HL-60 (cell line): ENCODE measurements at regions not wholly inside any gene's neighbourhood (a gene's known extent, or its start where the extent isn't known, plus 50 kb on each side); places are given as distances from the start of the nearest gene placed in this dataset.

ENCODE experiments used
- DNase-seq, 2 experiments: peaks; one replicate each; pipeline ENCODE4 v3.0.0-alpha.2; 2010 to 2020; ENCODE audit warnings: low read depth in 1 of 2, low spot score in 1 of 2
- H3K27ac ChIP-seq: fragments of 250-450 bp; sonication (Bioruptor Pico); replicated peaks from 2 replicates; pipeline ENCODE4 v1.5.1; 2020; ENCODE audit warnings: mild to moderate bottlenecking, moderate library complexity
- H3K27me3 ChIP-seq: fragments of 250-450 bp; sonication (Bioruptor Pico); 2 replicates; pipeline ENCODE4 v1.5.1; 2021; ENCODE audit warnings: mild to moderate bottlenecking, moderate library complexity; ENCODE audit not compliant: insufficient read depth, poor library complexity, severe bottlenecking
- H3K4me3 ChIP-seq: replicated peaks from 2 replicates; pipeline ENCODE4 v1.5.1; 2011; ENCODE audit warnings: mild to moderate bottlenecking, control low read depth, low read length; ENCODE audit not compliant: insufficient read depth
- CTCF ChIP-seq: IDR thresholded peaks from one replicate; pipeline ENCODE4 v1.5.1; 2011; ENCODE audit warnings: low read length, control low read depth, inconsistent platforms; ENCODE audit not compliant: insufficient read depth
- GABPA ChIP-seq: IDR thresholded peaks from 2 replicates; pipeline ENCODE4 v1.6.1; 2012; ENCODE audit warnings: low read depth
- POLR2AphosphoS5 ChIP-seq: IDR thresholded peaks from 2 replicates; pipeline ENCODE4 v1.6.1; 2012; ENCODE audit warnings: low read depth
- REST ChIP-seq: IDR thresholded peaks from 2 replicates; pipeline ENCODE4 v1.6.1; 2012; ENCODE audit warnings: low read depth; ENCODE audit not compliant: insufficient replicate concordance
- SPI1 ChIP-seq: IDR thresholded peaks from 2 replicates; pipeline ENCODE4 v1.6.1; 2012; ENCODE audit warnings: low read depth, mild to moderate bottlenecking, borderline replicate concordance

- Histone ChIP-seq H3K4me3 (no peak overlapping the region), H3K27me3 (no peaks in the 10 kb centered on the region), H3K27ac (no peak overlapping the region)
- no peak for DNase-seq
- TF ChIP-seq SPI1 (no peak), REST (no peak), GABPA (no peak), CTCF (no peak), POLR2AphosphoS5 (no peak)
Observed at GRCh38 chr22:35172442-35172841, 84.9 kb upstream of the HMGXB4 start.

GRCh38 chr22:35173655-35174054 lies 83.6 kb upstream of the HMGXB4 start:
- TF ChIP-seq POLR2AphosphoS5 (no peak), GABPA (no peak), CTCF (no peak), SPI1 (no peak), REST (no peak)

GRCh38 chr22:35174401-35175038 lies 82.8 kb upstream of the HMGXB4 start:
- no peak for DNase-seq
- Histone ChIP-seq H3K27me3 (no peaks in the 10 kb centered on the region), H3K27ac (no peak overlapping the region), H3K4me3 (no peak overlapping the region)
- no peak for TF ChIP-seq CTCF
- no peak for TF ChIP-seq POLR2AphosphoS5
- no peak for TF ChIP-seq REST
- TF ChIP-seq SPI1: no peak
- no peak for TF ChIP-seq GABPA

More at GRCh38 chr22:35173655-35174054, 83.6 kb upstream of the HMGXB4 start:
- DNase-seq: no peak
- Histone ChIP-seq H3K27me3 (no peaks in the 10 kb centered on the region), H3K27ac (no peak overlapping the region), H3K4me3 (no peak overlapping the region)
